ENCODE measurements at regions not wholly inside any gene's neighbourhood (a gene's known extent, or its start where the extent isn't known, plus 50 kb on each side); places are given as distances from the start of the nearest gene placed in this dataset.

DNA sequence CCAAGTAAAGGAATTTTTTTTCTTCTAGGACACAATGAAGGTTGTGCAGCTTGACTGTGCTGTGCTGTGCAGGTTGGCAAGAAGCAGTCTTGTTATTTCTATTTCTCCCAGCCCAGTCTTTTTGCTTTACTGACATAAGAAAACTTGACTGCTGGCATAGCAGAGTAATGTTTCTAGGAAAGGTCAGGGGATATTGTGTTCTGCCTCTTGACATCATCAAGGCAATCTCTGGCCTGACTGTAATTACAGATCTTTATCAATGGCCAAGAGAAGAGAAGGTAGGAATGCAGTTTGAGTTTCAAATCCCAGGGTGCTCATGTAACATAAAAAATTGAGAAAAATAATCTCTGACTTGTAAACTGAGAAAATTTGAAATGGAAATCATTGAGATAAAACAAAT, 226.3 kb upstream of the ADGRL4 start:
- TF ChIP-seq, protein P1, sequence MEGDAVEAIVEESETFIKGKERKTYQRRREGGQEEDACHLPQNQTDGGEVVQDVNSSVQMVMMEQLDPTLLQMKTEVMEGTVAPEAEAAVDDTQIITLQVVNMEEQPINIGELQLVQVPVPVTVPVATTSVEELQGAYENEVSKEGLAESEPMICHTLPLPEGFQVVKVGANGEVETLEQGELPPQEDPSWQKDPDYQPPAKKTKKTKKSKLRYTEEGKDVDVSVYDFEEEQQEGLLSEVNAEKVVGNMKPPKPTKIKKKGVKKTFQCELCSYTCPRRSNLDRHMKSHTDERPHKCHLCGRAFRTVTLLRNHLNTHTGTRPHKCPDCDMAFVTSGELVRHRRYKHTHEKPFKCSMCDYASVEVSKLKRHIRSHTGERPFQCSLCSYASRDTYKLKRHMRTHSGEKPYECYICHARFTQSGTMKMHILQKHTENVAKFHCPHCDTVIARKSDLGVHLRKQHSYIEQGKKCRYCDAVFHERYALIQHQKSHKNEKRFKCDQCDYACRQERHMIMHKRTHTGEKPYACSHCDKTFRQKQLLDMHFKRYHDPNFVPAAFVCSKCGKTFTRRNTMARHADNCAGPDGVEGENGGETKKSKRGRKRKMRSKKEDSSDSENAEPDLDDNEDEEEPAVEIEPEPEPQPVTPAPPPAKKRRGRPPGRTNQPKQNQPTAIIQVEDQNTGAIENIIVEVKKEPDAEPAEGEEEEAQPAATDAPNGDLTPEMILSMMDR (IDR thresholded peaks at IDR 0.05 in 8 of 11, conservative IDR thresholded peaks at IDR 0.05 in 3 of 11), result no peak
- TF ChIP-seq POLR2A (IDR thresholded peaks at IDR 0.05), result no peak
- no peak for TF ChIP-seq POLR2AphosphoS5 (IDR thresholded peaks at IDR 0.05)
